Suppressor macrophage treated with lipopolysaccharide for 4 hours (primary cell): ENCODE measurements at regions not wholly inside any gene's neighbourhood (a gene's known extent, or its start where the extent isn't known, plus 50 kb on each side); places are given as distances from the start of the nearest gene placed in this dataset.

ENCODE experiments used
- DNase-seq: peaks from one replicate; pipeline ENCODE4 v3.0.0-alpha.2; 2020

DNA sequence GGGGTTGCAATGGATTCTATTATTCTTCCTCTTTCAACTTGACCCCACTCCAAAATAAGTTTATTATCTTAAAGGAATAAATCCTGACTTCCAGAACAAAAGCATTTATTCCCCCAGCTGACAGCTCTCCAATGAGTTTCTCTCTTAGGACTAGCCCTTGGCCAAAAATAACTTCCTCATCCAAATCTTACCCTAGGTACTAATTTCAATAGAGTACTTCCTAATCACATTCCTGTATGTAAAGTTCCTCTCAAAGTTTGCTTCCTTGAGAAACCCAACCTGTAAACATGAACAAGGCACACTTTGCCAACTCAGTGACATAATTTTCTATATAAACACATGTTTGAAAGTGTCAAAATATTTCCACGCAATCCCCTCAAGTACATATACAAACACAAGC, 671.2 kb upstream of the GALNTL6 start:
- no peak for DNase-seq

DNA sequence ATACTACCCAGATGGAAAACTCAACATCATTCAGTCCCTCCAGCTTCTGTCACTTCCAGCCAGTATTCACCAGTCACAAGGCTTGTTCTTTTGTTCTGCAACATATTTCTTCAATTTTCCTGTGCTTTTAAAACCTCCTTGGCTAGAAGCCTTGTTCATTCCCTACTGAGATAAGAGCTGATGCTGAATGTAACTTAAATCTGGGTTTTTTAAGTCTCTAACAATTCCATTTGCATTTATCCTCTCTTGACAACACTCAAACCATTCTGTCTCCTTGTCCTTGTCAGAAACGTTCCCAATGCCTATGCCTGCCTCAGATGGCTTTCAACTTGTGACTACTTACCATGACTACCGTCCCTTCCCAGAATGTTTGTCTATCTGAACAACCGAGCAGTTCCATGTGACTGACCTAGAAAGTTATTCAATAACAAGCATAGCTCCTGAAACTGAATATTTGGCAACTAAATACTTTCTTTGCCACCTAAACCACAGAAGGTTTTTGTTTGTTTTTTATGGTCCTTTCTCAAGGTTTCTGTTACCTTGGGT, 682.9 kb upstream of the GALNTL6 start:
- no peak for DNase-seq

DNA sequence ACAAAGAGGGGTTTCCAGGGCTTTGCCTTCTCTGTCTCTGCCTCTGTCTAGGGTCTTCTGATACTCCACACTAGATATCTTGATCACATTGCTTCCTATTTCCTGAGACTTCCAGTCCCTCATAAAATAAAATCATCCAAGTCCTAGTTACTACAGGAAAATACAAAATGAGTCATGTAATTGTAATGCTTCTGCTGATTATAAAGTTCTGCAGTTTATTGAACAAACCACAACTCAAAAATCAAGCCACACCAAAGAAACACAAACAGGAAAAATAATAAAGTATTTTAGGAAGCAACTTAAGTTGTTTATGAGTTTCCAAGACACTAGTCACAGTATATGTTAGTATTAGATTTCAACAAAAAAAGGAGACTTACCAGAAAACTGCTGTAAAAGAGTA, 695.1 kb upstream of the GALNTL6 start:
- no peak for DNase-seq

- no peak for DNase-seq
These were observed 695.7 kb upstream of the GALNTL6 start for GRCh38 chr4:171117457-171117856.

- DNase-seq = no peak
These were observed 711.4 kb upstream of the GALNTL6 start for GRCh38 chr4:171101845-171102244.

- no peak for DNase-seq
These were observed 726.1 kb upstream of the GALNTL6 start for GRCh38 chr4:171087089-171087488.

DNA sequence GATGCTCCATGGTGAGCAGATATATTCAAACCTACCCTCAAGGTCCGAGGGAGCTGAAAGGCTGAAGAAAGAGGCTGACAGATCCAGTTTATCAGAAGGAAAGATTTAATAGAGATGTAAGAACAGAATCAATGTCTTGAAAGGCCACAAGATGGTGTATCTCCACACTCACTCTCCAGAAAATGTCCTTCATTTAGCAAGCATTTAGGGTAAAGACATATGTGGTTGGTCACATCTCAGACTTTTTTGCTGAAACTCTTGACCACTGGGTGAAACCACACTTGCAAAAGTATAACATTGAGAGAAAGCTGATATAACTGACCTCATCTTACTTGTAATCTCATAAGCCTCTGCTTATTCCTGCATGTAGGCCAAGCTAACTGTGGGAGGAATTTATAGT, 745.8 kb upstream of the GALNTL6 start:
- DNase-seq = no peak

- DNase-seq = no peak
These were observed 763.8 kb upstream of the GALNTL6 start for GRCh38 chr4:171049380-171049779.

DNA sequence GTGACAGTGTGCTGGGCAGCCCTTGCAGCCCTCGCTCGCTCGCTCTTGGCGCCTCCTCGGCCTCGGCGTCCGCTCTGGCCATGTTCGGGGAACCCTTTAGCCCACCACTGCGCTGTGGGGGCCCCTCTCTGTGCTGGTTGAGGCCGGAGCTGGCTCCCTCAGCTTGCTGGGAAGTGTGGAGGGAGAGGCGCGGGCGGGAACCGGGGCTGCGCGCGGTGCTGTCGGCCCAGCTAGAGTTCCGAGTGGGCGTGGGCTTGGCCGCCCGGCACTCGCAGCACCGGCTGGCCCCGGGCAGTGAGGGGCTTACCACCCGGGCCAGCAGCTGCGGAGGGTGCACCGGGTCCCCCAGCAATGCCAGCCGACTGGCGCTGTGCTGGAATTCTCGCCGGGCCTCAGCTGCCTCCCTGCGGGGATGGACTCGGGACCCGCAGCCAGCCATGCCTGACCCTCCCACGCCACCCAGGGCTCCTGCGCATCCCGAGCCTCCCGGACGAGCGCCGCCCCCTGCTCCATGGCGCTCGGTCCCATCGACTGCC, 770.1 kb upstream of the GALNTL6 start:
- DNase-seq = no peak

DNA sequence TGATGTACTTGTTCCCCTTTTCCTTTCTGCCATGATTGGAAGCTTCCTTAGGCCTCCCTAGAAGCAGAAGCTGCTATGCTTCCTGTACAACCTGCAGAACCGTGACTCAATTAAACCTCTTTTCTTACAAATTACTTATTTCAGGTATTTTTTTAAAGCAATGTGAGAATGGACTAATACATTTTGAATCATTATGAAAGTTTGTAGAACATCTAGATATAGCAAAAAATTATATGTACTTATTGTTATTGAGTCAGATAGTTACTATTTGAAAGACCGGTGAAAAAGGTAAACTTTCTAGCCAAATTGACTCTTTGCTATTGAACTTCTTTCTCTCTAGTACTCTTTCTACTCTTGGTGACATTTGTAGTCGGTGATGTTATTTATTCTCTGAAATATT, 777.3 kb upstream of the GALNTL6 start:
- no peak for DNase-seq

GRCh38 chr4:171031338-171031737, 781.9 kb upstream of the GALNTL6 start:
- DNase-seq = no peak

GRCh38 chr4:171025776-171026175, 787.4 kb upstream of the GALNTL6 start:
- DNase-seq = no peak

- DNase-seq = no peak
These were observed 787.9 kb upstream of the GALNTL6 start for GRCh38 chr4:171025343-171025742.

GRCh38 chr4:171024720-171025303, 788.4 kb upstream of the GALNTL6 start:
- no peak for DNase-seq

- DNase-seq = no peak
These were observed 790.4 kb upstream of the GALNTL6 start for GRCh38 chr4:171022824-171023230.

GRCh38 chr4:171017593-171017992, 795.6 kb upstream of the GALNTL6 start:
- no peak for DNase-seq

- DNase-seq = no peak
These were observed 797.1 kb upstream of the GALNTL6 start for GRCh38 chr4:171016145-171016544.

- DNase-seq = no peak
These were observed 797.8 kb upstream of the GALNTL6 start for GRCh38 chr4:171015441-171015840.

GRCh38 chr4:171007618-171008390, 805.4 kb upstream of the GALNTL6 start:
- DNase-seq = peak; percentile 8

DNA sequence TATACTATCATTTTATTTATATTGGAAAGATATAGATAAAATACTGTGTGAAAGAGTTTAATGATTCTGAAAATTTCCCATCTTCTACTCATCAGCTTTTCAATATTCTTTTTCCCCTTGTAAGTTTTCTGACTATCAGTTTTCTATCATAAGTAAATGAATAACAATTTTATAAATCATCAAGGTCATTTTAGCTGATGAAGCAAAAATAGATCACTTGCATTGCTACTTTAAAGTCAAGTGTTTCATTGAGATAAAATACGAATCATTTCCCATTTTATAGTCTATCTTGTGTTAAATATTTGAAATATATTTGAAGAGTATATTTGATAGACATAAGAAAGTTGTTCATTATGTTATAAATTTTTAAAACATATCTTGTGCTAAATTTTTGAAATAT, 811.0 kb upstream of the GALNTL6 start:
- no peak for DNase-seq

DNA sequence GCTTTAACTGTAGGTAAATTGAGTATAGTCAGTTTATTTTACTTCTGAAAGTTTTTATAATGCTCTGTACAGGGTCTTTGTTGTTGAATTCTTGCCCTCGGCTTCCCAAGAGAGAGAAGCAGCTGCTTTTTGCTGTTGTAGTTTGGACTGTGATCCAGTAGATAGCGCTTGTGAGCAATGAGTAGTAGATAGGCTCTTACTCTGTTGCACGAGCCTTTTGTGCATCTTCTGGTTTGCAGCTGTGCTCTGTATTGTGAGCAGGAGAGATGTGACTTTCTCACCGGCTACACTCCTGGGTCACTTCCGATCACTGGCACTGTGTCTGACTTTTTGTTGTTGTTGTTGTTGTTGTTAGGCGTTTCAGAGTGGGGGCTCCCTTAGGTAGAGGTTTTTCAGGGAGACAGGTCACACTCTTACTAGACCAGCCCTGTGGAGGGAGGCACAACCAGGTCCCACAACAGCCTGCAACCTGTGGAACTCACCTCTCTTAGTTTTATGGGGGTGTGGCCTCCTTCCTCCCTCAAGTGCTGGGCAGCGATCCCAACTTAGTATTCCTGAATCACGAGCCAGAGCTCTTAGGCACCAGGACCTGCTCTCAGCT, 822.1 kb upstream of the GALNTL6 start:
- DNase-seq = peak; percentile 38

DNA sequence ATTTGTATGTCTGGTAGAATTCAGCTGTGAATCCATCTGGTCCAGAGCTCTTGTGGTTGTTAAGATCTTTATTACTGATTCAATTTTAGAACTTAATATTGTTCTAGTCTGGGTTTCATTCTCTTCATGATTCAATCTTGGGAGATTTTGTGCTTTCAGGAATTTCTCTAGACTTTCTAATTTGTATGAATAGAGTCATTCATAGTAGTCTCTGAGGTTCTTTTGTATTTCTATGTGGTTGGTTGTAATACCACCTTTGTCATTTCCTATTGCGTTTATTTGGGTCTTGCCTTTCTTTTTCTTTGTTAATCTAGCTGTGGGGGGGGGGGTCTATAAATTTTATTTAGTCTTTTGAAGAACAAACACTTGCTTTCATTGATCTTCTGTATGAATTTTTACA, 824.8 kb upstream of the GALNTL6 start:
- no peak for DNase-seq

DNA sequence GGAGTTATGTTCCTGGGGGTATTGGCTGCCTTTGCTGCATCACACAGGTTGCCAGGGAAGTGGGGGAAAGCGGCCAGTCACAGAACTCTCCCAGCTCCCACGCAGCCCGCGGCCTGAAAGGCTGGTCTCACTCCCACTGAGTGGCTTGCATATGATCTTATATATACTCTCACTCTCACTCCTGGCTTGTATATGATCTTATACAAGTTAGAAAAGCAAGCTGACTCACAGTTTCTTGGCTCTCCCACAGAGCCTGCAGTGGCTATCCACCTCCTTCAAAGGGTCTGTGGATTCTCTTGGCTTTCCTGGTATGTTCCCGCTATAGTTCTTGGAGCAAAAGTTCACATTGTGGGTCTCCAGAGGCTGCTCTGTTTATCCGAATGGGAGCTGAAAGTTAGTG, 833.5 kb upstream of the GALNTL6 start:
- DNase-seq = no peak

DNA sequence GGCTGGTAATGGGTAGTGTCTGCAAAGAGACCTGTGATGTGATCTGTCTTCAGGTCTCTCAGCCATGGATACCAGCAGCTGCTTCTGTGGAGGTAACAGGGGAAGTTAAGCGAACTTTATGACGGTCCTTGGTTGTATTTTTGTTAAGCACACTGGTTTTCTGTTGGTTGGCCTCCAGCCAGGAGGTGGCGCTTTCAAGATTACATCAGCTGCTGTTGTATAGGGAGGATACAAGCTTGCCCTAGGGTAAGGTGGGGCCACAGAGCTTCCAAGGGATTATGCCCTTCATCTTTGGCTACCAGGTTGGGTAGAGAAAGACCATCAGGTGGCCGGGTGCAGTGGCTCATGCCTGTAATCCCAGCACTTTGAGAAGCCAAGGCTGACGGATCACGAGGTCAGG, 834.2 kb upstream of the GALNTL6 start:
- no peak for DNase-seq
